H9 (cell line): ENCODE measurements at regions not wholly inside any gene's neighbourhood (a gene's known extent, or its start where the extent isn't known, plus 50 kb on each side); places are given as distances from the start of the nearest gene placed in this dataset.

ENCODE experiments used
- DNase-seq: peaks from one replicate; pipeline ENCODE4 v3.0.0-alpha.2; 2017
- H2AFZ ChIP-seq: one replicate; pipeline ENCODE4 v1.6.1; 2013; ENCODE audit warnings: mild to moderate bottlenecking, low read length, control low read depth, moderate library complexity
- H2AK5ac ChIP-seq: 2 replicates; pipeline ENCODE4 v1.6.1; 2013; ENCODE audit warnings: low read length, control low read depth, mixed read lengths; ENCODE audit not compliant: insufficient read length
- H2BK120ac ChIP-seq: one replicate; pipeline ENCODE4 v1.6.1; 2013; ENCODE audit warnings: low read depth, mild to moderate bottlenecking, low read length, control low read depth, inconsistent platforms; ENCODE audit not compliant: poor library complexity, severe bottlenecking
- H2BK12ac ChIP-seq: 2 replicates; pipeline ENCODE4 v1.6.1; 2013; ENCODE audit warnings: low read length, control low read depth, mixed read lengths, low read depth; ENCODE audit not compliant: insufficient read length
- H2BK15ac ChIP-seq: 2 replicates; pipeline ENCODE4 v1.6.1; 2013; ENCODE audit warnings: low read depth, low read length, control low read depth
- H2BK20ac ChIP-seq: one replicate; pipeline ENCODE4 v1.6.1; 2013; ENCODE audit warnings: low read depth, mild to moderate bottlenecking, low read length, control low read depth, inconsistent platforms; ENCODE audit not compliant: poor library complexity, severe bottlenecking
- H2BK5ac ChIP-seq: 2 replicates; pipeline ENCODE4 v1.6.1; 2013; ENCODE audit warnings: low read length, control low read depth, mixed read lengths; ENCODE audit not compliant: insufficient read length
- H3K14ac ChIP-seq: 2 replicates; pipeline ENCODE4 v1.6.1; 2013; ENCODE audit warnings: low read length, control low read depth; ENCODE audit not compliant: insufficient read depth
- H3K18ac ChIP-seq: 2 replicates; pipeline ENCODE4 v1.6.1; 2013; ENCODE audit warnings: low read depth, mild to moderate bottlenecking, mixed read lengths, low read length, control low read depth; ENCODE audit not compliant: insufficient read length
- H3K23ac ChIP-seq: 2 replicates; pipeline ENCODE4 v1.6.1; 2013; ENCODE audit warnings: low read length, control low read depth, mixed read lengths, low read depth; ENCODE audit not compliant: insufficient read length
- H3K23me2 ChIP-seq: 2 replicates; pipeline ENCODE4 v1.6.1; 2013; ENCODE audit warnings: low read depth, mild to moderate bottlenecking, mixed read lengths, low read length, control low read depth; ENCODE audit not compliant: insufficient read length, poor library complexity, severe bottlenecking
- H3K27ac ChIP-seq: 2 replicates; pipeline ENCODE4 v1.5.1; 2013; ENCODE audit warnings: low read length, control low read depth, mixed read lengths, low read depth; ENCODE audit not compliant: insufficient read length
- H3K27me3 ChIP-seq: 2 replicates; pipeline ENCODE4 v1.6.1; 2013; ENCODE audit warnings: low read length, control low read depth, inconsistent platforms; ENCODE audit not compliant: insufficient read depth
- H3K4ac ChIP-seq: 2 replicates; pipeline ENCODE4 v1.6.1; 2013; ENCODE audit warnings: low read depth, mild to moderate bottlenecking, control low read depth, inconsistent platforms, low read length, moderate library complexity
- H3K4me1 ChIP-seq: 2 replicates; pipeline ENCODE4 v1.6.1; 2013; ENCODE audit warnings: low read length, control low read depth, inconsistent platforms; ENCODE audit not compliant: insufficient read depth
- H3K4me2 ChIP-seq: 2 replicates; pipeline ENCODE4 v1.6.1; 2013; ENCODE audit warnings: low read length, control low read depth, mixed read lengths; ENCODE audit not compliant: insufficient read length, insufficient read depth
- H3K56ac ChIP-seq: 2 replicates; pipeline ENCODE4 v1.6.1; 2013; ENCODE audit warnings: low read depth, mild to moderate bottlenecking, mixed read lengths, low read length, control low read depth; ENCODE audit not compliant: insufficient read length
- H3K79me1 ChIP-seq: 2 replicates; pipeline ENCODE4 v1.6.1; 2013; ENCODE audit warnings: low read depth, mild to moderate bottlenecking, moderate library complexity, low read length, control low read depth, inconsistent platforms; ENCODE audit not compliant: insufficient read depth, poor library complexity, severe bottlenecking
- H3K79me2 ChIP-seq: 2 replicates; pipeline ENCODE4 v1.6.1; 2013; ENCODE audit warnings: low read length, control low read depth, inconsistent platforms; ENCODE audit not compliant: insufficient read depth
- H3K9ac ChIP-seq: 2 replicates; pipeline ENCODE4 v1.6.1; 2013; ENCODE audit warnings: low read length, control low read depth, mixed read lengths; ENCODE audit not compliant: insufficient read length; ENCODE audit errors: extremely low read depth
- H3K9me3 ChIP-seq: one replicate; pipeline ENCODE4 v1.6.1; 2013; ENCODE audit warnings: low read depth, low read length, inconsistent platforms; ENCODE audit not compliant: control insufficient read depth
- H3T11ph ChIP-seq: one replicate; pipeline ENCODE4 v1.6.1; 2013; ENCODE audit warnings: mild to moderate bottlenecking, low read length, control low read depth, inconsistent platforms
- H4K20me1 ChIP-seq: one replicate; pipeline ENCODE4 v1.6.1; 2013; ENCODE audit not compliant: control insufficient read depth, insufficient read length, insufficient read depth
- H4K5ac ChIP-seq: 2 replicates; pipeline ENCODE4 v1.6.1; 2013; ENCODE audit warnings: low read depth, mild to moderate bottlenecking, mixed read lengths, low read length, control low read depth; ENCODE audit not compliant: insufficient read length
- H4K8ac ChIP-seq: replicated peaks from 2 replicates; pipeline ENCODE4 v1.6.1; 2013; ENCODE audit warnings: low read length, control low read depth, mixed read lengths, low read depth; ENCODE audit not compliant: insufficient read length
- H4K91ac ChIP-seq: 2 replicates; pipeline ENCODE4 v1.6.1; 2013; ENCODE audit warnings: low read depth, mild to moderate bottlenecking, moderate library complexity, mixed read lengths, low read length, control low read depth; ENCODE audit not compliant: insufficient read length
- H3K27ac Mint-ChIP-seq, 3 experiments: 2 replicates in 2 of 3; 3 replicates in 1 of 3; pipeline ENCODE4 v1.8.0; 2020 to 2021; ENCODE audit warnings: mixed read lengths in 3 of 3, mild to moderate bottlenecking in 1 of 3, moderate library complexity in 1 of 3
- H3K27me3 Mint-ChIP-seq: 2 replicates; pipeline ENCODE4 v1.8.0; 2021; ENCODE audit warnings: low read depth, mild to moderate bottlenecking, moderate library complexity, mixed read lengths
- H3K36me3 Mint-ChIP-seq, 3 experiments: 2 replicates in 2 of 3; 3 replicates in 1 of 3; pipeline ENCODE4 v1.8.0; 2020 to 2021; ENCODE audit warnings: low read depth in 3 of 3, mixed read lengths in 3 of 3; ENCODE audit not compliant: insufficient read depth in 1 of 3
- H3K4me1 Mint-ChIP-seq, 2 experiments: 2 replicates each; pipeline ENCODE4 v1.8.0; 2020; ENCODE audit warnings: mixed read lengths in 2 of 2
- H3K4me3 Mint-ChIP-seq, 2 experiments: 2 replicates in 1 of 2; 3 replicates in 1 of 2; pipeline ENCODE4 v1.8.0; 2020 to 2021; ENCODE audit warnings: mild to moderate bottlenecking in 2 of 2, mixed read lengths in 2 of 2, moderate library complexity in 1 of 2
- H3K9me3 Mint-ChIP-seq, 2 experiments: 2 replicates in 1 of 2; 3 replicates in 1 of 2; pipeline ENCODE4 v1.8.0; 2020; ENCODE audit warnings: mild to moderate bottlenecking in 2 of 2, mixed read lengths in 2 of 2, moderate library complexity in 1 of 2
- WGBS: extraction: QIAGEN DNeasy Blood & Tissue Kit; methylation state at CpG from one replicate; pipeline ENCODE4 v1.1.7; 2013; ENCODE audit warnings: missing lambda C conversion rate, low lambda C conversion rate, mixed read lengths; ENCODE audit not compliant: insufficient read length; ENCODE audit errors: extremely low coverage; 5-methylcytosine and 5-hydroxymethylcytosine counted together
- TF ChIP-seq, protein P1 (sequence below): fragments of 200-600 bp; sonication (generic); conservative IDR thresholded peaks from 3 replicates; pipeline ENCODE4 v1.8.0; 2021; ENCODE audit warnings: antibody characterized with exemption, mild to moderate bottlenecking

DNA sequence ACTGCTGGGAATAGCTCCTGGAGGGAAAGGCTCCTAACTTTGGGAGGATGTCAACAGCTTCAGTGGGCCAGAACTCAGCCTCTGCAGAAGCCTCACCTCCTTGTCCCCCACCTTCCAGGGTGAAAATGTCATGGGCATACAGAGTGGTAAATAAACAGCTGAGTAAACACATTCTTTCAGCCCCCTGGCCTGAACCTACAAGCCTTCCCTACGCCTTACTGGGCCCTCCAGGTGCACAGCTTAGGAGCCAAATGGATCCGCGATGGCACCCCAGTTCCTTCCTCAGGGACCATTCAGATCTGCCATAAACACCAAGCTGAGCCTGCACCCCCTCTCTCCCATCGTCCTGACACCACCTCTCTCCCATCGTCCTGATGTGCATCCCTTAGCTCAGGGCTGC lies 126.2 kb upstream of the IGF1R start:
- Histone ChIP-seq H3K23me2 (no peaks in the 10 kb centered on the region), H4K8ac (no peak overlapping the region), H2AFZ (no peak overlapping the region), H2AK5ac (no peak overlapping the region), H3K9me3 (no peaks in the 10 kb centered on the region), H3T11ph (no peak overlapping the region), H3K18ac (no peak overlapping the region), H3K14ac (no peak overlapping the region), H4K20me1 (no peaks in the 10 kb centered on the region), H4K5ac (no peak overlapping the region), H3K23ac (no peak overlapping the region), H2BK15ac (no peak overlapping the region), H3K4ac (no peak overlapping the region), H3K27me3 (no peaks in the 10 kb centered on the region), H4K91ac (no peak overlapping the region), H3K27ac (no peak overlapping the region), H3K9ac (no peak overlapping the region), H2BK12ac (no peak overlapping the region), H3K79me1 (no peaks in the 10 kb centered on the region), H3K56ac (no peak overlapping the region), H2BK20ac (no peak overlapping the region), H3K4me2 (no peak overlapping the region), H3K4me1 (no peaks in the 10 kb centered on the region), H3K79me2 (no peaks in the 10 kb centered on the region), H2BK120ac (no peak overlapping the region), H2BK5ac (no peak overlapping the region)
- H3K4me1 Mint-ChIP-seq, result peaks cover 10 to 33% of the 10 kb centered on the region in 2 experiments
- WGBS, result no CpG with 5 or more reads among the region's 5 CpGs
- H3K36me3 Mint-ChIP-seq, result no peaks in the 10 kb centered on the region
- no peak overlapping the region; a peak in 1 of 7 replicates for H3K27ac Mint-ChIP-seq
- no peak overlapping the region for H3K4me3 Mint-ChIP-seq
- H3K9me3 Mint-ChIP-seq, result no peaks in the 10 kb centered on the region; a peak in 1 of 5 replicates
- peaks cover 3% of the 10 kb centered on the region; the same call in 1 of the 2 replicates for H3K27me3 Mint-ChIP-seq
- TF ChIP-seq, protein P1, sequence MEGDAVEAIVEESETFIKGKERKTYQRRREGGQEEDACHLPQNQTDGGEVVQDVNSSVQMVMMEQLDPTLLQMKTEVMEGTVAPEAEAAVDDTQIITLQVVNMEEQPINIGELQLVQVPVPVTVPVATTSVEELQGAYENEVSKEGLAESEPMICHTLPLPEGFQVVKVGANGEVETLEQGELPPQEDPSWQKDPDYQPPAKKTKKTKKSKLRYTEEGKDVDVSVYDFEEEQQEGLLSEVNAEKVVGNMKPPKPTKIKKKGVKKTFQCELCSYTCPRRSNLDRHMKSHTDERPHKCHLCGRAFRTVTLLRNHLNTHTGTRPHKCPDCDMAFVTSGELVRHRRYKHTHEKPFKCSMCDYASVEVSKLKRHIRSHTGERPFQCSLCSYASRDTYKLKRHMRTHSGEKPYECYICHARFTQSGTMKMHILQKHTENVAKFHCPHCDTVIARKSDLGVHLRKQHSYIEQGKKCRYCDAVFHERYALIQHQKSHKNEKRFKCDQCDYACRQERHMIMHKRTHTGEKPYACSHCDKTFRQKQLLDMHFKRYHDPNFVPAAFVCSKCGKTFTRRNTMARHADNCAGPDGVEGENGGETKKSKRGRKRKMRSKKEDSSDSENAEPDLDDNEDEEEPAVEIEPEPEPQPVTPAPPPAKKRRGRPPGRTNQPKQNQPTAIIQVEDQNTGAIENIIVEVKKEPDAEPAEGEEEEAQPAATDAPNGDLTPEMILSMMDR, result no peak
- no peak for DNase-seq
